Fibroblast of pulmonary artery (primary cell): ENCODE measurements at regions not wholly inside any gene's neighbourhood (a gene's known extent, or its start where the extent isn't known, plus 50 kb on each side); places are given as distances from the start of the nearest gene placed in this dataset.
"Not testable (repeated sequence)": the region's sequence is repeated elsewhere in the genome, so short reads cannot be mapped to it uniquely, and the experiment has no call there.

Experiments
- DNase-seq: peaks from one replicate; pipeline ENCODE4 v3.0.0-alpha.2; 2010; ENCODE audit warnings: low read depth
- H3K4me3 ChIP-seq: replicated peaks from 2 replicates; pipeline ENCODE4 v1.5.1; 2011; ENCODE audit warnings: low read depth, mild to moderate bottlenecking, control low read depth, low read length, moderate library complexity
- CTCF ChIP-seq: IDR thresholded peaks from 2 replicates; pipeline ENCODE4 v1.5.1; 2011; ENCODE audit warnings: mild to moderate bottlenecking, control low read depth, low read length, inconsistent platforms; ENCODE audit errors: missing control alignments

- DNase-seq = peak; percentile 35
- TF ChIP-seq CTCF = peak; percentile 44
- H3K4me3 ChIP-seq = no peak overlapping the region
Measured at GRCh38 chr4:100907465-100908454, 389.9 kb upstream of the EMCN start.

- no peak overlapping the region for H3K4me3 ChIP-seq
- TF ChIP-seq CTCF = no peak
- DNase-seq = no peak
Measured at GRCh38 chr4:100906973-100907372, 389.2 kb upstream of the EMCN start.

GRCh38 chr4:100900945-100901344 lies 383.1 kb upstream of the EMCN start:
- H3K4me3 ChIP-seq, DNase-seq: not testable (repeated sequence)

GRCh38 chr4:100900134-100900533 lies 382.3 kb upstream of the EMCN start:
- no peak overlapping the region for H3K4me3 ChIP-seq
- TF ChIP-seq CTCF = no peak
- no peak for DNase-seq

GRCh38 chr4:100898844-100899243 lies 381.0 kb upstream of the EMCN start:
- TF ChIP-seq CTCF = no peak

GRCh38 chr4:100895556-100896197 lies 377.9 kb upstream of the EMCN start:
- no peak for TF ChIP-seq CTCF
- H3K4me3 ChIP-seq = peak overlapping the region; percentile 15
- DNase-seq = no peak

More at GRCh38 chr4:100898844-100899243, 381.0 kb upstream of the EMCN start:
- no peak for DNase-seq
- no peak overlapping the region for H3K4me3 ChIP-seq

GRCh38 chr4:100894339-100894870 lies 376.6 kb upstream of the EMCN start:
- DNase-seq = no peak
- H3K4me3 ChIP-seq = no peak overlapping the region
- TF ChIP-seq CTCF = no peak
